ENCODE measurements at regions not wholly inside any gene's neighbourhood (a gene's known extent, or its start where the extent isn't known, plus 50 kb on each side); places are given as distances from the start of the nearest gene placed in this dataset.

- Histone ChIP-seq H3K36me3 (no peaks in the 10 kb centered on the region), H3K9me3 (no peaks in the 10 kb centered on the region), H3K27me3 (no peaks in the 10 kb centered on the region), H3K4me1 (no peaks in the 10 kb centered on the region), H3K4me3 (no peak overlapping the region), H3K27ac (no peak overlapping the region)
- ATAC-seq (no peak), DNase-seq (no peak)
- intact Hi-C loops (cut with DNase I; ENCODE audit: low total_unique reads): no loop called here
- in situ Hi-C loops (cut with MboI; ENCODE audit: low sequenced_read_pairs in 4 of 4): loop anchor here in 3 of 4 donors (25.0 kb wide), 2 partner anchors 1049 to 1074 kb away; no protein-coding TSS in a partner anchor
- TF ChIP-seq CTCF (IDR thresholded peaks at IDR 0.05 in 4 of 5, conservative IDR thresholded peaks at IDR 0.05 in 1 of 5) (no peak), POLR2A (IDR thresholded peaks at IDR 0.05) (no peak)
Measured at GRCh38 chr5:158063052-158063451, 204.1 kb upstream of the CLINT1 start.

GRCh38 chr5:158061451-158061850 is 202.5 kb upstream of the CLINT1 start:
- no peak overlapping the region for H3K4me3 ChIP-seq
- no peak for TF ChIP-seq POLR2A (IDR thresholded peaks at IDR 0.05)
- no peak for TF ChIP-seq CTCF (IDR thresholded peaks at IDR 0.05 in 4 of 5, conservative IDR thresholded peaks at IDR 0.05 in 1 of 5)
- no peak for ATAC-seq

GRCh38 chr5:158060212-158060611 is 201.3 kb upstream of the CLINT1 start:
- Histone ChIP-seq H3K4me3 (no peak overlapping the region), H3K36me3 (no peaks in the 10 kb centered on the region), H3K27me3 (no peaks in the 10 kb centered on the region), H3K9me3 (no peaks in the 10 kb centered on the region), H3K27ac (no peak overlapping the region), H3K4me1 (no peaks in the 10 kb centered on the region)
- ATAC-seq: no peak
- no peak for TF ChIP-seq POLR2A (IDR thresholded peaks at IDR 0.05)
- in situ Hi-C loops (cut with MboI; ENCODE audit: low sequenced_read_pairs in 4 of 4): loop anchor here in 3 of 4 donors (25.0 kb wide), 2 partner anchors 1052 to 1077 kb away; no protein-coding TSS in a partner anchor
- intact Hi-C loops (cut with DNase I; ENCODE audit: low total_unique reads): no loop called here
- no peak for DNase-seq

More at GRCh38 chr5:158061451-158061850, 202.5 kb upstream of the CLINT1 start:
- Histone ChIP-seq H3K27me3 (no peaks in the 10 kb centered on the region), H3K4me1 (no peaks in the 10 kb centered on the region), H3K27ac (no peak overlapping the region), H3K36me3 (no peaks in the 10 kb centered on the region), H3K9me3 (no peaks in the 10 kb centered on the region)
- DNase-seq: no peak
- intact Hi-C loops (cut with DNase I; ENCODE audit: low total_unique reads) (no loop called here), in situ Hi-C loops (cut with MboI; ENCODE audit: low sequenced_read_pairs in 4 of 4) (loop anchor here in 3 of 4 donors (25.0 kb wide), 2 partner anchors 1051 to 1076 kb away; no protein-coding TSS in a partner anchor)

GRCh38 chr5:158058208-158059120 is 199.5 kb upstream of the CLINT1 start:
- no peaks in the 10 kb centered on the region for H3K36me3 ChIP-seq
- intact Hi-C loops (cut with DNase I; ENCODE audit: low total_unique reads) (no loop called here), in situ Hi-C loops (cut with MboI; ENCODE audit: low sequenced_read_pairs in 4 of 4) (loop anchor here in 3 of 4 donors (25.0 kb wide), 2 partner anchors 1054 to 1079 kb away; no protein-coding TSS in a partner anchor)
- DNase-seq (no peak), ATAC-seq (no peak)
- no peak overlapping the region for H3K27ac ChIP-seq
- no peak for TF ChIP-seq POLR2A (IDR thresholded peaks at IDR 0.05)
- TF ChIP-seq CTCF (IDR thresholded peaks at IDR 0.05 in 4 of 5, conservative IDR thresholded peaks at IDR 0.05 in 1 of 5): no peak
- no peaks in the 10 kb centered on the region for H3K4me1 ChIP-seq
- no peaks in the 10 kb centered on the region for H3K9me3 ChIP-seq
- no peaks in the 10 kb centered on the region for H3K27me3 ChIP-seq
- H3K4me3 ChIP-seq: no peak overlapping the region

- in situ Hi-C loops (cut with MboI; ENCODE audit: low sequenced_read_pairs in 4 of 4) (loop anchor here in 3 of 4 donors (25.0 kb wide), 2 partner anchors 1056 to 1081 kb away; no protein-coding TSS in a partner anchor), intact Hi-C loops (cut with DNase I; ENCODE audit: low total_unique reads) (no loop called here)
- DNase-seq (no peak), ATAC-seq (no peak)
- H3K27me3 ChIP-seq: no peaks in the 10 kb centered on the region
- TF ChIP-seq CTCF (IDR thresholded peaks at IDR 0.05 in 4 of 5, conservative IDR thresholded peaks at IDR 0.05 in 1 of 5): no peak
- no peak for TF ChIP-seq POLR2A (IDR thresholded peaks at IDR 0.05)
- no peaks in the 10 kb centered on the region for H3K36me3 ChIP-seq
- no peaks in the 10 kb centered on the region for H3K9me3 ChIP-seq
- H3K4me1 ChIP-seq: no peaks in the 10 kb centered on the region
- H3K4me3 ChIP-seq: no peak overlapping the region
- H3K27ac ChIP-seq: no peak overlapping the region
Measured at GRCh38 chr5:158056130-158056825, 197.3 kb upstream of the CLINT1 start.

Data from gastrocnemius medialis (tissue), 4 donors.